A673 (cell line): ENCODE measurements at regions not wholly inside any gene's neighbourhood (a gene's known extent, or its start where the extent isn't known, plus 50 kb on each side); places are given as distances from the start of the nearest gene placed in this dataset.

Experiments
- BruUV-seq: library from RNA; stranded (reverse); fragments of 400-500 nt; replicated peaks from 2 replicates; lab custom pipeline; 2021; lab: Mats Ljungman, UMichigan
- CTCF ChIA-PET: fragments of 300-600 bp; sonication (Branson Sonifier 250); formaldehyde crosslinking; loops from one replicate; lab custom pipeline; 2022; ENCODE audit warnings: antibody characterized with exemption; lab: Charles Lee
- POLR2A ChIA-PET: fragments of 300-600 bp; sonication (Branson Sonifier 250); formaldehyde crosslinking; loops from one replicate; lab custom pipeline; 2022; ENCODE audit warnings: antibody characterized with exemption; ENCODE audit not compliant: low non-redundant PET; lab: Charles Lee
- DNase-seq: peaks from one replicate; pipeline ENCODE4 v3.0.0-alpha.2; 2015; ENCODE audit warnings: low spot score
- H3K27ac ChIP-seq: fragments of 200-600 bp; sonication (generic); 2 replicates; pipeline ENCODE4 v1.5.1; 2016; ENCODE audit warnings: mixed run types, low read depth, mild to moderate bottlenecking, mixed read lengths, antibody characterized with exemption, low read length; ENCODE audit not compliant: poor library complexity, severe bottlenecking
- H3K27me3 ChIP-seq: fragments of 200-600 bp; sonication (generic); replicated peaks from 2 replicates; pipeline ENCODE4 v1.6.1; 2017; ENCODE audit warnings: mixed run types, low read depth, mild to moderate bottlenecking, mixed read lengths, antibody characterized with exemption, low read length; ENCODE audit not compliant: insufficient read depth, poor library complexity
- H3K36me3 ChIP-seq: fragments of 200-600 bp; sonication (generic); 2 replicates; pipeline ENCODE4 v1.6.1; 2016; ENCODE audit warnings: mixed run types, mild to moderate bottlenecking, mixed read lengths, antibody characterized with exemption, low read length; ENCODE audit not compliant: insufficient read depth, poor library complexity, severe bottlenecking
- H3K4me1 ChIP-seq: fragments of 200-600 bp; sonication (generic); 2 replicates; pipeline ENCODE4 v1.6.1; 2017; ENCODE audit warnings: mixed run types, mild to moderate bottlenecking, mixed read lengths, antibody characterized with exemption, low read length; ENCODE audit not compliant: insufficient read depth, poor library complexity, severe bottlenecking
- H3K4me3 ChIP-seq: fragments of 200-600 bp; sonication (generic); 2 replicates; pipeline ENCODE4 v1.5.1; 2016; ENCODE audit warnings: low read depth, mixed run types, mild to moderate bottlenecking, mixed read lengths, low read length; ENCODE audit not compliant: poor library complexity, severe bottlenecking
- H3K9me3 ChIP-seq: fragments of 200-600 bp; sonication (generic); 2 replicates; pipeline ENCODE4 v1.6.1; 2016; ENCODE audit warnings: mixed run types, low read depth, mild to moderate bottlenecking, mixed read lengths, antibody characterized with exemption, low read length; ENCODE audit not compliant: poor library complexity, severe bottlenecking
- EZH2 ChIP-seq: fragments of 200-600 bp; sonication (generic); IDR thresholded peaks from 2 replicates; pipeline ENCODE4 v1.6.1; 2017; ENCODE audit warnings: borderline replicate concordance, low read depth, mild to moderate bottlenecking, mixed read lengths, antibody characterized with exemption, low read length; ENCODE audit not compliant: poor library complexity, severe bottlenecking
- intact Hi-C: fragments of 100-400 bp; cut with micrococcal nuclease; formaldehyde crosslinking; loops from one replicate; pipeline ENCODE4 v1.10.0; 2022; ENCODE audit not compliant: unreplicated experiment
- TF ChIP-seq, protein P1 (sequence below): fragments of 300-800, 200-600 bp; sonication (generic); conservative IDR thresholded peaks from 2 replicates; pipeline ENCODE4 v1.5.1; 2017; ENCODE audit warnings: low read depth, mild to moderate bottlenecking, antibody characterized with exemption, low read length, moderate library complexity, mixed read lengths

DNA sequence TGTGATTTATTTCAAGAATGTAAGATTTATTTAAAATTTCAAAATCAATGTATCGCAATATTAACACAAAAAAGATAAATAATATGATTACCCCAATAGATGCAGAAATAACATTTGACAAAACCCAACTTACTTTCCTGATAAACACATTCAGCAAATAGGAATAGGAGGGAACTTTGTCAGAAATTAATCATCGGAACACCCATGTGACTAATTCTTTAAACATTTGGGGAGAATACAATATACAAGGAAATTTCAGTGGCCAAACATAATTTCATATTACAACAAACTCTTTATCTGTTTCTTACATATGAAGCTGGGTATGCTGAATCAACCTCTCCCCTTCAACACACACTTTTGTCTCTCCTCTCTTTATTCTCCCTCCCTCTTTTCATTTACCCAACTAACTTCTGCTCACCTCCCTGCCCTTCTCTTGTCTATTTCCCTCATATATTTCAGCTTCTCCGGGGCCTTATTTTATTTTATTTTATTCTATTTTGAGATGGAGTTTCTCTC, 309.6 kb upstream of the CNTNAP5 start:
- peaks cover 8% of the 10 kb centered on the region for H3K4me1 ChIP-seq
- intact Hi-C loops = no loop called here
- no peak overlapping the region for H3K27ac ChIP-seq
- ChIA-PET CTCF (interaction anchor here (0.6 kb wide), 1 partner anchor 1094 kb away, joined by 4 read pairs; no protein-coding TSS in a partner anchor), POLR2A (no interaction called here)
- no peak overlapping the region for H3K4me3 ChIP-seq
- no TSS peak for BruUV-seq
- no peak for TF ChIP-seq EZH2
- TF ChIP-seq, protein P1, sequence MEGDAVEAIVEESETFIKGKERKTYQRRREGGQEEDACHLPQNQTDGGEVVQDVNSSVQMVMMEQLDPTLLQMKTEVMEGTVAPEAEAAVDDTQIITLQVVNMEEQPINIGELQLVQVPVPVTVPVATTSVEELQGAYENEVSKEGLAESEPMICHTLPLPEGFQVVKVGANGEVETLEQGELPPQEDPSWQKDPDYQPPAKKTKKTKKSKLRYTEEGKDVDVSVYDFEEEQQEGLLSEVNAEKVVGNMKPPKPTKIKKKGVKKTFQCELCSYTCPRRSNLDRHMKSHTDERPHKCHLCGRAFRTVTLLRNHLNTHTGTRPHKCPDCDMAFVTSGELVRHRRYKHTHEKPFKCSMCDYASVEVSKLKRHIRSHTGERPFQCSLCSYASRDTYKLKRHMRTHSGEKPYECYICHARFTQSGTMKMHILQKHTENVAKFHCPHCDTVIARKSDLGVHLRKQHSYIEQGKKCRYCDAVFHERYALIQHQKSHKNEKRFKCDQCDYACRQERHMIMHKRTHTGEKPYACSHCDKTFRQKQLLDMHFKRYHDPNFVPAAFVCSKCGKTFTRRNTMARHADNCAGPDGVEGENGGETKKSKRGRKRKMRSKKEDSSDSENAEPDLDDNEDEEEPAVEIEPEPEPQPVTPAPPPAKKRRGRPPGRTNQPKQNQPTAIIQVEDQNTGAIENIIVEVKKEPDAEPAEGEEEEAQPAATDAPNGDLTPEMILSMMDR = no peak
- DNase-seq = no peak
- no peaks in the 10 kb centered on the region for H3K27me3 ChIP-seq
- H3K36me3 ChIP-seq = no peaks in the 10 kb centered on the region
- peaks cover 4% of the 10 kb centered on the region for H3K9me3 ChIP-seq

DNA sequence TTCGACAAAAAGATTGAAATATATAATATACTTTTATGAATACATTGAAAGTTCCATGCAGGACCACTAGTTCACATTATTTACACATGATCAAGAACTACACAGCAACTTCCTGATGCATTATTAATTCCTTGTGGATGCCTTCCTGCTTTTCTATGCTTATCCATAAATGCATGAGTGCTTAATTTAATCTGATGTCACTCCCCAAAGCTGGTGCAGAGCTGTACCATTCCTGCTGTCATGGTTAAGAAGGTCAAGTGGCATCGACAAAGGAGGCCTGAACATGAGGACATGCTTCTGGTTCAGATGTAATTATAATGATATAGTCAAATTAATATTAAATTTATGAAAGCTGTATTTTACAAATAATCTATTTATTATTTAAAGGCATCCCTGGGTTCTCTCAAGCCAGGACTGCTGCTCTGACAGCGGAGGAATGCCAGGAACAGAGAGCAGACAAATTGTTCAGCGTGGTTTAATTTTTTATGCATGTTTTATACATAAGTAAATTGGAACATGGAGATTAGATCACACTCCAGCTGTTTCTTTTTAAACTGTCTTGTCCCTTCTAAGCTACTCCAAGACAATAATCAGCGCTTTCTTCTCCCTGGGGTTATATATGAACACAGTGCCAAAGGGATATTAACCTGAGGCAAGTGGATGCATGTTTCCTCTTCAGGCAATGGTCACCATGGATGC, 307.3 kb upstream of the CNTNAP5 start:
- peaks cover 5% of the 10 kb centered on the region for H3K9me3 ChIP-seq
- ChIA-PET POLR2A (no interaction called here), CTCF (no interaction called here)
- TF ChIP-seq, protein P1 = no peak
- no peak for TF ChIP-seq EZH2
- H3K4me1 ChIP-seq = peaks cover 8% of the 10 kb centered on the region
- no peak overlapping the region for H3K27ac ChIP-seq
- no peaks in the 10 kb centered on the region for H3K27me3 ChIP-seq
- DNase-seq = peak; percentile 78
- BruUV-seq = no TSS peak
- no peak overlapping the region for H3K4me3 ChIP-seq
- intact Hi-C loops = no loop called here
- H3K36me3 ChIP-seq = no peaks in the 10 kb centered on the region

DNA sequence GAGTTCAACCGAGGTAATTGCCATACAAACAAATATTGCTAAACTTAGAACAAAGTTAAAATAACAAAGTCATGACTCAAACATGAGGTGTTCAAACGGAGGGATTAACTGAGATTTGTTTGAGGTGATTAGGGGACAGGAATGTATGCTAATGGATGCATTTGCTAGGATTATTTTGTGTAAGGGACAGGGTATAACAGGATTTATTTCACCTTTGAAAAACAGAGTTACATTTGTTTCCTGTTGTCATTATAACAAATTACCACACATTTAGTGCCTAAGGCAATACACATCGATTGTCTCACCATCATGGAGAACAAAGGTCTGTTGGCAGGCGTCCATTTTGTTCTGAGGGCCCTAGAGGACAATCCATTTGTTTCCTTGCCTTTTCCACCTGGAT, 304.3 kb upstream of the CNTNAP5 start:
- intact Hi-C loops = no loop called here
- CTCF ChIA-PET = no interaction called here
- TF ChIP-seq EZH2 = no peak
- TF ChIP-seq, protein P1 = no peak
- Histone ChIP-seq H3K4me1 (peaks cover 8% of the 10 kb centered on the region), H3K9me3 (peaks cover 5% of the 10 kb centered on the region), H3K36me3 (no peaks in the 10 kb centered on the region), H3K27me3 (no peaks in the 10 kb centered on the region), H3K27ac (no peak overlapping the region), H3K4me3 (no peak overlapping the region)
- POLR2A ChIA-PET = no interaction called here
- DNase-seq = peak; percentile 12
- BruUV-seq = no TSS peak
